Adrenal gland (tissue), 9 donors: ENCODE measurements at regions not wholly inside any gene's neighbourhood (a gene's known extent, or its start where the extent isn't known, plus 50 kb on each side); places are given as distances from the start of the nearest gene placed in this dataset.

Source experiments
- DNase-seq, 7 donors: peaks; one replicate each; pipeline ENCODE4 v3.0.0-alpha.2; 2019 to 2020
- H3K27ac ChIP-seq, 5 donors: fragments of 200-600 bp; sonication (generic) in 4 of 5; 1 replicate in 3 of 5; 2 replicates in 2 of 5; pipeline versions ENCODE4 v1.5.1 to v1.8.0; 2016 to 2020; ENCODE audit warnings: mild to moderate bottlenecking in 1 of 5
- H3K27me3 ChIP-seq: fragments of 200-600 bp; 2 replicates; pipeline ENCODE4 v1.8.0; 2021
- H3K36me3 ChIP-seq, 2 donors: fragments of 200-600 bp; replicated peaks in 1 of 2; 1 replicate in 1 of 2; 2 replicates in 1 of 2; pipeline versions ENCODE4 v1.5.1 to v1.8.0; 2018 to 2022
- H3K4me1 ChIP-seq, 2 donors: fragments of 200-600 bp; replicated peaks in 1 of 2; 1 replicate in 1 of 2; 2 replicates in 1 of 2; pipeline versions ENCODE4 v1.5.1 to v1.8.0; 2018 to 2021
- H3K4me3 ChIP-seq, 4 donors: fragments of 200-600 bp; sonication (generic) in 3 of 4; one replicate each; pipeline ENCODE4 v1.5.1; 2016 to 2018
- H3K9me3 ChIP-seq, 3 donors: fragments of 200-600 bp; sonication (generic) in 1 of 3; replicated peaks in 1 of 3; 1 replicate in 2 of 3; 2 replicates in 1 of 3; pipeline versions ENCODE4 v1.5.1 to v1.8.0; 2016 to 2021
- POLR2A ChIP-seq, 2 donors: fragments of 450-650 bp; IDR thresholded peaks; one replicate each; pipeline ENCODE4 v1.6.1; 2017; ENCODE audit warnings: antibody characterized with exemption in 2 of 2, mild to moderate bottlenecking in 2 of 2, moderate library complexity in 1 of 2
- WGBS, 4 donors: extraction: QIAGEN DNeasy Blood & Tissue Kit in 2 of 4; methylation state at CpG; one replicate each; pipeline versions ENCODE4 v1.1.5 to v1.1.7; 2013 to 2017; 5-methylcytosine and 5-hydroxymethylcytosine counted together
- intact Hi-C, 2 donors: fragments of 100-400 bp; cut with DNase I; formaldehyde crosslinking; loops; one replicate each; pipeline versions ENCODE4 v1.14.1 to v1.15.0; 2022 to 2023
- TF ChIP-seq, protein P1 (sequence below), 6 experiments: fragments of 450-650 bp in 4 of 6; fragments of 200-600 bp in 2 of 6; sonication (generic) in 1 of 6; IDR thresholded peaks; 1 replicate in 5 of 6; 2 replicates in 1 of 6; pipeline versions ENCODE4 v1.5.1 to v1.8.0; 2016 to 2021; ENCODE audit warnings: antibody characterized with exemption in 6 of 6, mild to moderate bottlenecking in 2 of 6, moderate library complexity in 1 of 6
- donor health status: healthy with polysubstance abuse.
- donor health status: Bipolar disorder and iron deficiency.
- donor health status: DM: yes; HTN: yes; CAD: no.
- donor health status: DM: no; HTN: no; CAD: no.
- donor health status: DM: no; HTN: no; CAD: no.

DNA sequence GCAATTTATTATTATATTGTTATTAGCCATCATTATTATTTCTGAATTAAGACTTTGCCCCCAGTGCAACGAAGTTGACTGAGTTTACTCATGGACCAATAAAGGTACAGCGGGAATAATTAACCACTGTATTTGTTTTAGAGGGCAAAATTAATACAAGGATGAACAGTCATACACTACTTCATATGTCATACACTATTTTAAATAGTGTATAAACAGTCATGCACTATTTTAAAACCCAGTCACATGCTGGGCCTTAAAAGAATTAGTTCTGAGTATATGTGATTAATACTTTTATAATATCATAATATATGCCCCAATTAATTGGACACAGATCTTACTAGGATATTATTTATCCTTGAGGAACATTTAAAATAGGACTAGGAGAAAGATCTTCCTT, 125.3 kb upstream of the NANOGP8 start:
- intact Hi-C loops, result no loop called here
- H3K27ac ChIP-seq, result no peak overlapping the region
- no peaks in the 10 kb centered on the region for H3K4me1 ChIP-seq
- H3K9me3 ChIP-seq, result no peaks in the 10 kb centered on the region
- H3K36me3 ChIP-seq, result no peaks in the 10 kb centered on the region
- H3K27me3 ChIP-seq, result no peaks in the 10 kb centered on the region
- WGBS, 4 donors, result 47 to 51% (median 49%) methylated on average over 2 of the region's 2 CpGs
- no peak overlapping the region for H3K4me3 ChIP-seq
- no peak for DNase-seq
- TF ChIP-seq, protein P1, sequence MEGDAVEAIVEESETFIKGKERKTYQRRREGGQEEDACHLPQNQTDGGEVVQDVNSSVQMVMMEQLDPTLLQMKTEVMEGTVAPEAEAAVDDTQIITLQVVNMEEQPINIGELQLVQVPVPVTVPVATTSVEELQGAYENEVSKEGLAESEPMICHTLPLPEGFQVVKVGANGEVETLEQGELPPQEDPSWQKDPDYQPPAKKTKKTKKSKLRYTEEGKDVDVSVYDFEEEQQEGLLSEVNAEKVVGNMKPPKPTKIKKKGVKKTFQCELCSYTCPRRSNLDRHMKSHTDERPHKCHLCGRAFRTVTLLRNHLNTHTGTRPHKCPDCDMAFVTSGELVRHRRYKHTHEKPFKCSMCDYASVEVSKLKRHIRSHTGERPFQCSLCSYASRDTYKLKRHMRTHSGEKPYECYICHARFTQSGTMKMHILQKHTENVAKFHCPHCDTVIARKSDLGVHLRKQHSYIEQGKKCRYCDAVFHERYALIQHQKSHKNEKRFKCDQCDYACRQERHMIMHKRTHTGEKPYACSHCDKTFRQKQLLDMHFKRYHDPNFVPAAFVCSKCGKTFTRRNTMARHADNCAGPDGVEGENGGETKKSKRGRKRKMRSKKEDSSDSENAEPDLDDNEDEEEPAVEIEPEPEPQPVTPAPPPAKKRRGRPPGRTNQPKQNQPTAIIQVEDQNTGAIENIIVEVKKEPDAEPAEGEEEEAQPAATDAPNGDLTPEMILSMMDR (IDR thresholded peaks at IDR 0.05), result no peak
- TF ChIP-seq POLR2A (IDR thresholded peaks at IDR 0.05), result no peak

DNA sequence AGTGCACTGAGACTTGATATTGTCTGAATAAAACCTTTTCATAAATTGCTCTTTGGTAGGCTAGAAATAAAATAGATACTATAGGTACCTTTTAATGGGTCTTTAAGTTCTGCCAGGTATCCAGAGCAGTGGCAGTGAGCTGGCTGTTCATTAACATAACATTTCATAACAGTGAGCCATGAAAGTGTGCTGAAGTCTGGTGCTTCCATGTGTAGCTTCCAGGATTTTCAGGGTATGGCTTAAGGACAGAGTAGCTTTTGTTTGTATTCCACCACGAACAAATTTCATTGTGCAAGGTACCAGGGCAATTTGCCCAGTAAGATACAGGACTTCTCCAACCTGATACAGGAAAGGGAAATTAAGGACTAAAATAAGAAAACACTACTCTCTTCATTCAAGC, 124.7 kb upstream of the NANOGP8 start:
- TF ChIP-seq, protein P1 (IDR thresholded peaks at IDR 0.05), result no peak
- TF ChIP-seq POLR2A (IDR thresholded peaks at IDR 0.05), result no peak
- H3K9me3 ChIP-seq, result no peaks in the 10 kb centered on the region
- WGBS, 4 donors, result 44 to 74% (median 60%) methylated on average over 1 of the region's 1 CpG
- intact Hi-C loops, result no loop called here
- no peak overlapping the region for H3K27ac ChIP-seq
- no peaks in the 10 kb centered on the region for H3K27me3 ChIP-seq
- no peaks in the 10 kb centered on the region for H3K4me1 ChIP-seq
- no peaks in the 10 kb centered on the region for H3K36me3 ChIP-seq
- DNase-seq, result no peak
- H3K4me3 ChIP-seq, result no peak overlapping the region

DNA sequence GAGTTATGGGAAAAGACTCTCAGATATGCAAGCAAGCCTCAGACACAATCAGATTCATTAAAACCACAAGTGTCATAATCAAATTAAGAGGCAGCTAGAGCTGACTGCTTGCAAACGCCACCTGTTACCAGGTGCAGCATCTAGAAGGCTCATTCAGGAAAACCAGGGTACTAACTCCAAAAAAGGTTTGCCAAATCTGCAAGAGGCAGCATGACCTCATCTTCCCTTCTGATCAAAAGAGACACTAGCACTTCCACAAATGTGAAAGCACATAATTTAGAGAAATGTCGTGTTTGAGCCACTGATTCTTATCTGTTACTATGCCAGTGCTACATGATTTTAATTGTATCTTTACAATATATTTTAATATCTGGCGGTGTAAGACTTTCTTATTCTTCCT, 123.3 kb upstream of the NANOGP8 start:
- intact Hi-C loops, result no loop called here
- Histone ChIP-seq H3K27me3 (no peaks in the 10 kb centered on the region), H3K36me3 (no peaks in the 10 kb centered on the region), H3K27ac (no peak overlapping the region), H3K4me1 (no peaks in the 10 kb centered on the region), H3K9me3 (no peaks in the 10 kb centered on the region), H3K4me3 (no peak overlapping the region)
- no peak for DNase-seq
- 75 to 79% (median 78%) methylated on average over 3 of the region's 3 CpGs for WGBS, 4 donors
- no peak for TF ChIP-seq POLR2A (IDR thresholded peaks at IDR 0.05)
- TF ChIP-seq, protein P1 (IDR thresholded peaks at IDR 0.05), result no peak

DNA sequence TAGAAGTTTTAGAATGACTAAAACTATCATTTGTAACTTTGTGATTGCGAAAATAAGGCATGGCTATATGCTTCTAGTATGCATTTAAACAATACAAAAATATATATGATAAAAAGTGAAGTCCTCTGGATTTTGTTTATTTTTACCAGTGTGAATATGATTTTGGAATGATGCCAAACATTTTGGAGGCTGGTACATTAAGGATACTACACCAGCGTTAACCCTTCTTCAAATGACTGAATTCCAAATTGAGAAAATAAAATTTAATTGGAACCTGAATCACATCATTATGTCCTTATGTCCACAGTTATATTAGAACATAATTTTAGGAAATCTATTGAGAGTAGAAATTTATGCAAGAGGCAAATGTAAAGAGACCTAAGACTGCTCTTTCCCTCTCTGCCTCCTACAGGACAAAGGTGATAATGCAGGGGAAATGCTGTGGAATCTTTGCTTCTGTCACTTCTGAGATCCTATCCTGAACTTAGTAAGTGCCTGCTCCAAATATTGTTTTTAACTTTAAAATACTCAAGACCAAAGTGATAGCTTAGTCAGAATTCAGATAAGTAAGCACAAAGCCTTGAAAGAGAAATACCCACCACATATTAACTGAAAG, 121.1 kb upstream of the NANOGP8 start:
- TF ChIP-seq POLR2A (IDR thresholded peaks at IDR 0.05), result no peak
- TF ChIP-seq, protein P1 (IDR thresholded peaks at IDR 0.05), result no peak
- no peaks in the 10 kb centered on the region for H3K9me3 ChIP-seq
- no peak for DNase-seq
- H3K4me3 ChIP-seq, result no peak overlapping the region
- no peaks in the 10 kb centered on the region for H3K36me3 ChIP-seq
- no peak overlapping the region for H3K27ac ChIP-seq
- WGBS, 4 donors, result 95 to 98% (median 96%) methylated on average over 2 of the region's 2 CpGs
- intact Hi-C loops, result no loop called here
- H3K4me1 ChIP-seq, result no peaks in the 10 kb centered on the region
- no peaks in the 10 kb centered on the region for H3K27me3 ChIP-seq
